IPS-NIHi7 (cell line): ENCODE measurements at regions not wholly inside any gene's neighbourhood (a gene's known extent, or its start where the extent isn't known, plus 50 kb on each side); places are given as distances from the start of the nearest gene placed in this dataset.

Experiments used
- DNase-seq: peaks from one replicate; pipeline ENCODE4 v3.0.0; 2012; ENCODE audit warnings: mixed read lengths; ENCODE audit errors: extremely low spot score

DNA sequence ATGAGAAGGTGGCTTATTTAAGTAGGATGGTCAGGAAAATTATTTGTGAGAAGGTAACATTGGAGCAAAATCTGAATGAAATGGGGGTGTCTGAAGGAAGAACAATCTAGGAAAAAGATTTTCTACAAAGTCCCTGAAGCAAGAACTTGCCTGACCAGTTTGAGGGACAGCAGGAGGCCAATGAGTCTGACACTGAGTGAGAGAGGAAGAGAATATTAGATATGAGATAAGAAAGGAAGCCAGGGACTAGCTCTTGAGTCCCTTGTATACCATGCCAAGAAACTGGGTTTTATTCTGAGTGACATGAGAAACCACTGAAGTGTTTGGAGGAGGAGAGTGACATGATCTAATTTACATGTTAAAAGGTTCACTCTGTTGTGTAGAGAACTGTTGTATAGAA lies 1478.9 kb downstream of the RPA4 start:
- no peak for DNase-seq

DNA sequence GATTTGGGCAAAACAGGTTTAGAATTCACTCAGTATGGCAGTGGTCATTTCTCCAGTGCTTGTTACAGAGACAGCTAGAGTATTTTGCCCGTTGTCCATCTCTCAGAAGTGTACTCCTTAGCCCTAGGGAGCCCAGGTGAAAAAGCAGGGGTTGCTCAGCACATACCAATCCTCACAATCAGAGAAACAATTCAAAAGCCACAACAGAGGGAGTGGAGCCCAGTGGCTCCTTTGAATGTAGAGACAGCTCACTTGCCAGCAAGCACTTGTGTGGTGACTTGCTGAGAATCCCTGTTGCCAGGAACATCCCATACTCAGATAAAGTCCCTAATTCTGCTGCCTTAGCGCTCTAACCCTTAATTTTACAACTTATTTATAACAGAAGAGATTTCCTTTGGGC lies 1488.3 kb downstream of the RPA4 start:
- peak; percentile 59 for DNase-seq

GRCh38 chrX:98379134-98379533 lies 1495.4 kb downstream of the RPA4 start:
- DNase-seq, result no peak

DNA sequence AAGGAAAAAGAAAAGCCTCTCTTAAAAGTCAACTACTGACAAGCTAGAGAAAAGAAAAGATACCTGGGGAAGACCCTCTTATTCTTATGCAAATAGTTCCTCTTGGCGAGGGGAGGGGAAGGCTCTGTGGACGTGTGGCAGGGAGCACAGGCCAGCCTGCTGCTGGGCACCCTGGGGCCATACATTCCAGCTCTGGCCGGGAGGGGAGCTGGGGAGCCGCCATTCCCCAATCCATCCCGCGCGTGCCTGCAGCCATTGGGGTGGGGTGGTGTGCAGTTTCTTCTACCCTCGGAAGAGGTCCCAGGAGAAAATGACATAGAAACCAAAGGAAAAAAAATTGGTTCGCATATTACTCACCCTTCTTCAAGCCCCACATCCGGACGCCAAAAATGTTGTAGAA lies 1496.4 kb downstream of the RPA4 start:
- DNase-seq, result peak; percentile 54

DNA sequence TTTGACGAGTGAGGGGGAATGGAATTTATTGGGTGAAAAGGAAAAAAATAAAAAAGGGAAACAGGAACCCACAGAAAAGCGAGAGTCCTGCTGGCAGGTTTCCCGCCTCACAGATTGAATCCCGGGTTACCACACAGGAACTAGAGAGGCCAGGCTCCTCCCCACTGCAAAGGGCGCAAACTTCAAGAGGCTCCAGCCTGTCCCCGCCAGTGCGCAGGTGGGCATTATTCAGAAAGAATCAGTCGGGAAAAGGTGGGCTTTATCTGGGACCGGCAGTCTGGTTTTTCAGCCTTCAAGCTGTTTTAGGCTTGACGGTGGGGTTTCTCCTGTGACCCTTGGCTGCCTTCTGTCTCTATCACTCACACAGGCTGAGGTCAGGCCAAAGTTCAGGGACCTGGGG lies 1496.8 kb downstream of the RPA4 start:
- DNase-seq, result no peak

DNA sequence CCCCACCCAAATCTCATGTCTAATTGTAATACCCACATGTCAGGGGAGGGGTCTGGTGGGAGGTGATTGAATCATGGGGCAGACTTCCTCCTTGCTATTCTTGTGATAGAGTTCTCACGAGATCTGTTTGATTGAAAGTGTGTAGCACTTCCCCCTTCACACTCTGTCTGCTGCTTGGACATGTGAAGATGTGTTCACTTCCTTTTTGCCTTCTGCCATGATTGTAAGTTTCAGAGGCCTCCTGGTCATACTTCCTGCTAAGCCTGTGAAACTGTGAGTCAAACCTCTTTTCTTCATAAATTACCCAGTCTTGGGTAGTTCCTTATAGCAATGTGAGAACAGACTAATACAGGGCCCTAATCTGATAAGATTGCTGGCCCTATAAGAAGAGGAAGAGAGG lies 1514.8 kb downstream of the RPA4 start:
- DNase-seq, result no peak

- DNase-seq, result no peak
These were observed 1521.7 kb downstream of the RPA4 start for GRCh38 chrX:98405376-98405775.

GRCh38 chrX:98407584-98407983 lies 1523.9 kb downstream of the RPA4 start:
- DNase-seq, result no peak

DNA sequence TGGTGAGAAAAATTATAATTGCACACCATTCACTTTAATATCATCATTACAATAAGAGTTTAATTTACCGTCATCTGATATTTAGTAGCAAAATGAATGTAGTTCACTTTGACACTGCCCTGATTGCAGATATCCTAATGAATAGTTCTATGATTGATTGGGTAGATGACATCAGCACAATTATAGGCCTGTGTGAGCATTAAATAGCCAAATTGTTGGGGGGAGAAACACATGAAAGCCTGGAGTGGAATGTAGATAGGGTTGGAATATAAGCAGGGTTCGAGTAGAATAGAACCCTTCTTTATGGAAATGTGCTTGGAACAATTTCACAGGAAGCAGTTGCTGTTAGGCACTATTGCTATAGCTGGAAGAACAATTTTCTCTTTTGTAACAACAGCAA lies 1526.2 kb downstream of the RPA4 start:
- no peak for DNase-seq

DNA sequence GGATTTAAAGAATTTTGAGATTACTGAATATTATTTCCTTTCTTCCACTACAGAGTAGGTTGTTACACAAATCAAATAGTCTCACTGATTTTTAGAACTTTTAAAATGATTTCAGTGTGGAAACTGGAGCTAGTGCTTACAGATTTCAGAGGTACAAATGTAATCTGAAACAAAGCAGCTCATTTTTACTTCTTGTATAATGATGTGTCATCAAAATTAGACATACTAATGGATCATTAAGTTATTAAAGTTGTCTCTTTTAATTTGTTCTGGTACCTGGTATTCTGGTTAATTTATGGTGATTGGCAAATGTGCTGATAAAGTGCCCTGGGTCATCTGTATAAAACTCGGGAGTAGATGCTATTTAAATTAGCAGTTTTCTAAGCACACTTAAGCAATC lies 1528.3 kb downstream of the RPA4 start:
- no peak for DNase-seq

GRCh38 chrX:98422536-98422935 lies 1538.8 kb downstream of the RPA4 start:
- no peak for DNase-seq

- no peak for DNase-seq
These were observed 1548.7 kb downstream of the RPA4 start for GRCh38 chrX:98432413-98432812.

GRCh38 chrX:98448524-98448923 lies 1564.8 kb downstream of the RPA4 start:
- peak; percentile 59 for DNase-seq

DNA sequence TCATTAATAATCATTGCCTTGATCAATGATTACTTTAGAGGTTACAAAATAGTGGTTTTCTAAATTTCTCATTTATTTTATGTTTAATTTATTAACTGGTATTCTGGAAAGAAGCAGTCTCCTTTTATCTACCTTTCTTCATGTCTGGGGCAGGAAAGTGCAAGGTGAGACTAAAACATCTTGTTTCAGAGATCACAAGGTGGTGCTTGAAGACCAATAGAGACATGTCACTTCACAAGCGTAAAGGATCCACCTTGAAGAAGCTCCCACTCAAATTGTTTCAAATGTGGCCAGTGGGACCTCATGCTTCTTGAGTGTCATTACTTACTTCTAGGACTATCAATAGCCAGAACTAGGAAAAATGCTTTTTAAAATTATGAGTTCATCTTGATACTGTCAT lies 1568.7 kb downstream of the RPA4 start:
- peak; percentile 23 for DNase-seq

DNA sequence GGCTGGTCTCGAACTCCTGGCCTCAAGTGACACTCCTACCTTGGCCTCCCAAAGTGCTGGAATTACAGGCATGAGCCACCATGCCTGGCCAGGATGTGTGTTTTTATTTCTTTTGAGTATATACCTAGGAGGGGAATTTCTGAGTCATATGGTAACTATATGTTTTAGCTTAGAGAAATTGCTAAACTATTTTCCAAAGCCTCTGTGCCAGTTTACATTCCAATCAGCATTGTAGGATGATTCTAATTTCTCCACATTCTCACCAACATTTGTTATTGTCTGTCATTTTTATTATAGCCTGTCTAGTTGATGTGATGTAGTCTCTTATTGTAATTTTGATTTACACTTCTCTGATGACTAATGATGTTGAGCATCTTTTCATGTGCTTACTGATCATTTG lies 1576.0 kb downstream of the RPA4 start:
- DNase-seq, result no peak

- no peak for DNase-seq
These were observed 1596.9 kb downstream of the RPA4 start for GRCh38 chrX:98480606-98481005.

GRCh38 chrX:98481636-98482035 lies 1597.9 kb downstream of the RPA4 start:
- DNase-seq, result no peak

DNA sequence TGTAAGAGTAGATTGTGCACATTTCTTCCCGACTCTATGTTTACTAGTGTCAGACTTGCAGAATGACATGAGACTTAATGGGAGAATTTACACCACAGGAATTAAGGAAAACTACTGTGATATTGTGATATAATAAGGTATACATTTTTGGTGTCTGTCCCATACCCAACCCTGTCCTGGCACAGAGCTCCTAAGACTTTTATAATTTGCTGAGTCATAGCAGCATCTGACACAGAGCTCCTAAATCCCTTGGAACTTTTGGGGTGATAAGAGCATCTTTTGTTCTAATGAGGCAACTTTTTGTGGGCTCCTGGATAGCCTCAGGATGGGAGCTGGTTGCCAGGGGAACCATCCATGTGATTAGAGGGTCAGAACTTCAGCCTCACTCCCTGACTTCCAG lies 1607.0 kb downstream of the RPA4 start:
- DNase-seq, result no peak

DNA sequence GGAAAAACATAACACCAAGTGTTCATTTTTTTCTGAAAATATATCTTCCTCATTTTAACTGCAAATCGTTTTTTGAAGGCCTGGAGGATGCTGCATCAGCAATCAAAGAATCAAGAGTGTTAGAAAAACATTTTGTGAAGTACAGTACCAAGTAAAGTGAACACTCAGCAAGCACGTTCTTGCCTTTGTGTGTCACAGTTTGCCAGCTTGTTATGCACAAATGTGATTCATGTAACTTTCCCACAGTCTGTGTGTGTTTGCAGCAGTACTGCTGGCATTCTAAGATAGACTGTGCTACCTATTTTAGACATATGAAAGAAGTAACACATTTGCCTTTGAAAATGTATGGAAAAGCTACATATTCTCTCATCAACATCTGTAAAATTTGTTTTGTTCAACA lies 1617.7 kb downstream of the RPA4 start:
- DNase-seq, result no peak

DNA sequence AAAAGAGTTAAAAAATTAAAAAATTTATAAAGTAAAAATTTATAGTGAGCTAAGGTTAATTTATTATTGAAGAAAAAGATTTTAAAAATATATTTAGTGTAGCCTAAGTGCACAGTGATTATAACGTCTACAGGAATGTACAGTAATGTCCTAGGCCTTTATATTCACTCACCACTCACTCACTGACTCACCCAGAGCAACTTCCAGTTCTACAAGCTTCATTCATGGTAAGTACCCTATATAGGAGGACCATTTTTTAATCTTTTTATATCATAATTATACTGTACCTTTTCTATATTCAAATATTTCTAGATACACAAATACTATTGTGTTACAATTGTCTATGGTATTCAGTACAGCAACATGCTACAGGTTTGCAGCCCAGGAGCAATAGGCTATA lies 1623.2 kb downstream of the RPA4 start:
- no peak for DNase-seq

DNA sequence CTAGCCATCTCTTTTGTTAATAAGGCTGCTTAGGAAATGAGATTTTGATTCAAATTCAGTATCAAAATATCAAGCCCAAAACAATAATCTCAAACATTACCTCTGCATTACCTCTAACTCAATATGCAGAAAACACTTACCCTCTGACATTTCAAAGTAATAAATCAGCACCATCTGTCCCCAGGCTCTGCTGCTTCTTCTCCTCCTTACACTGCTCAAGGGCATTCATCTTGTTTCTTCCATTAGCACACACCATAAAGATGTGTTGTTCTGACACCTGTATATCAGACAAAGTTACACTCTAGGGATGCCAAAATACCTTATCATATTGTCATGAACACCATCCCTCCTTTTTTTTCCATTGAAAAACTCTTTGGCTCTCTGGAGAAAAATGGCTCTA lies 1630.3 kb downstream of the RPA4 start:
- DNase-seq, result no peak

GRCh38 chrX:98516120-98516519 lies 1632.4 kb downstream of the RPA4 start:
- no peak for DNase-seq

GRCh38 chrX:98523026-98523425 lies 1639.3 kb downstream of the RPA4 start:
- no peak for DNase-seq

DNA sequence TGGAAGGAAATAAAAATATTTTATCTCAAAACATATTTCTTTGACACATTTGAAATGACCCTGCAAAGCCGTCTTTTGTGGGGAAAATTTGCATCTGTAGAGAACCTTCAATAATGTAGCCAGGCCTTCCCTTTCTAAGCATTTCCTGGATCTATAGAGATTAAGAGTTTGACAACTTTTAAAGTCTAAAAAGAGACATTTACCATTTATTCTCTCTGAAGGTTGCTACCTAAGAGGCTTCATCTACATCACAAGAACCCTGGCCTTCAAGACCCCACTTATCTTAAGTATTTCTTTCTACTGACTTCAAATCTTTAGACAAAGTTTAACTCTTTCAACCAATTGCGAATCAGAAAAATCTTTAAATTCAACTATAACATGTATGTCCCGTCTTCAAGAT lies 1639.8 kb downstream of the RPA4 start:
- DNase-seq, result no peak

DNA sequence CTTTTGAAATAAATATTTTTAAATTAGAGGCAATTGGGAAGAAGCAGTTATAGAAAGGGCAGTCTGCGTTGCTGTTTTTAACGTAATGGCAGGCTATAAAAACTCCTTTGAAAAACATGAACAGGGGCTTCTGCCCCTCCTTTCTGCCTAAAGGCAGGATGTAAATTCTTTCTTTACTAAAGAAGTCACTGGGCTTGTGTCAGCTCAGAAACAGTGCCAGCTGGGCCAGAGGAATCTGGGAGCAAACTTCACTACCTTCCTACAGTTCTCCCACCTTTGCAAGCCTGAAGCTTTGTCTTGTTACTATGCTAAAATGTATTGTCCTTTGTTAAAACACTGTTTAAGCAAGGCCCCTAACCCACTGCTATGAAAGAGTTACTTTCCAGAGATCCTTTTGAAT lies 1664.8 kb downstream of the RPA4 start:
- DNase-seq, result peak; percentile 41
